ENCODE measurements at regions not wholly inside any gene's neighbourhood (a gene's known extent, or its start where the extent isn't known, plus 50 kb on each side); places are given as distances from the start of the nearest gene placed in this dataset.

DNA sequence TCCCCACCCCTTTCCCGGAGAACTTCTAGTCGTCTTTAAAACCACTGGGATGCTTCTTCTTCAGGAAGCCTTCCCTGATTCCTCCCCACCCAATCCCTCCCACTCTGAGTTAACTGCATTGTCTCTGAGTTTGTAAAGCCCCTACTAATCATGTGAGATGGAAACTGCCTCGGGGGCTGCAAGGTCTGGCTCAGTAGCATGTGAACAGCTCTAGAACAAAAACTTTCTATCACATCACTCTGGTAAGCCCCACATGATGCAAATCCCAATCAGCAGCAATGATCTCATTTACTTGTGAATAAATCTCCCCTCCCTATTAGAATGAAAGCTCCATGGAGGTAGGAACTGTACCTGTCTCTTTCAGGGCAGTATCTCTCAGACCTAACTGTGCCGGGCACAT lies 141.0 kb upstream of the JUN start:
- peaks cover 0 to 2% (median 0%) of the 10 kb centered on the region in 4 experiments; a peak in 1 of 7 replicates for H3K4me1 ChIP-seq (replicated peaks in 1 of 4; ENCODE audit: control insufficient read depth in 3 of 4, insufficient read depth in 4 of 4, low read length in 3 of 4)
- CTCF ChIA-PET (ENCODE audit: partially characterized antibody), result interaction anchor here (0.6 kb wide), 1 partner anchor 12 kb away, joined by 3 read pairs; no protein-coding TSS in a partner anchor
- FAIRE-seq (no peak), DNase-seq (ENCODE audit: low read depth in 1 of 2, low spot score in 2 of 2) (no peak)
- H2BK15ac ChIP-seq (ENCODE audit: low read length), result no peak overlapping the region
- H3K36me3 ChIP-seq (ENCODE audit: control insufficient read depth in 2 of 4, insufficient read depth in 4 of 4, low read length in 3 of 4), result no peaks in the 10 kb centered on the region
- no peak overlapping the region for H2BK5ac ChIP-seq (ENCODE audit: low read depth, low read length)
- H2BK12ac ChIP-seq (ENCODE audit: low read depth, low read length), result no peak overlapping the region
- H3K23ac ChIP-seq (ENCODE audit: insufficient read length), result no peak overlapping the region
- no peak overlapping the region for H2BK20ac ChIP-seq (ENCODE audit: low read length)
- H4K8ac ChIP-seq (ENCODE audit: extremely low read depth, insufficient read depth, low read length), result no peak overlapping the region
- no peak overlapping the region for H4K5ac ChIP-seq (ENCODE audit: insufficient read length, low read depth, low read length)
- H3K56ac ChIP-seq (replicated peaks; ENCODE audit: insufficient read length, low read depth, low read length), result no peak overlapping the region
- no peaks in the 10 kb centered on the region for H3K27me3 ChIP-seq (replicated peaks in 1 of 4; ENCODE audit: control insufficient read depth in 3 of 4, extremely low read depth in 1 of 4, insufficient read depth in 3 of 4, low read length in 3 of 4)
- no peak overlapping the region for H3K18ac ChIP-seq (ENCODE audit: extremely low read depth, low read length)
- WGBS, 2 experiments (ENCODE audit: extremely low coverage in 1 of 2, insufficient coverage in 1 of 2, insufficient read length in 1 of 2, insufficient replicate concordance in 2 of 2, low coverage in 1 of 2, low lambda C conversion rate in 2 of 2, missing lambda C conversion rate in 1 of 2), result 96% methylated on average over 4 of the region's 4 CpGs; no CpG with 5 or more reads in 1 of the 2 experiments
- no peaks in the 10 kb centered on the region for H3K9me3 ChIP-seq (ENCODE audit: insufficient read depth in 2 of 2, low read depth in 1 of 2, low read length in 1 of 2)
- no peak overlapping the region for H3K4me3 ChIP-seq (ENCODE audit: extremely low read depth in 1 of 4, insufficient read depth in 2 of 4, low read depth in 3 of 4, low read length in 4 of 4)
- no peak overlapping the region for H3K4me2 ChIP-seq (ENCODE audit: insufficient read depth in 1 of 2, low read depth in 2 of 2, low read length in 2 of 2)
- no peaks in the 10 kb centered on the region; the same call in 1 of the 2 replicates for H3K23me2 ChIP-seq (ENCODE audit: low read depth, low read length)
- no peak overlapping the region for H4K91ac ChIP-seq (replicated peaks; ENCODE audit: insufficient read length, low read length)
- no peaks in the 10 kb centered on the region for H4K20me1 ChIP-seq (replicated peaks in 1 of 2; ENCODE audit: control insufficient read depth in 1 of 2, insufficient read depth in 2 of 2, low read length in 2 of 2)
- POLR2A ChIA-PET (ENCODE audit: partially characterized antibody), result no interaction called here
- no peak overlapping the region for H3K9ac ChIP-seq (replicated peaks in 1 of 4; ENCODE audit: extremely low read depth in 1 of 4, low read depth in 3 of 4, low read length in 3 of 4)
- H2AFZ ChIP-seq (ENCODE audit: low read length), result no peak overlapping the region
- no peak overlapping the region for H2AK5ac ChIP-seq (ENCODE audit: low read depth, low read length)
- no peak overlapping the region for H3K4ac ChIP-seq (replicated peaks; ENCODE audit: insufficient read length, low read depth, low read length)
- H3K14ac ChIP-seq (ENCODE audit: insufficient read length), result no peak overlapping the region
- no peak overlapping the region for H3K27ac ChIP-seq (ENCODE audit: low read depth, low read length)
- H2BK120ac ChIP-seq (replicated peaks; ENCODE audit: low read depth, low read length), result no peak overlapping the region
- no peaks in the 10 kb centered on the region for H3K79me2 ChIP-seq (ENCODE audit: control insufficient read depth in 1 of 2, insufficient read depth in 2 of 2, low read length in 2 of 2)
- TF ChIP-seq TEAD4 (IDR thresholded peaks at IDR 0.05; ENCODE audit: low read depth, low read length), result no peak
- H3K79me1 ChIP-seq (ENCODE audit: low read depth, low read length), result no peaks in the 10 kb centered on the region

Measured in H1 (cell line).